Heart left ventricle (tissue), 16 donors: ENCODE measurements at regions not wholly inside any gene's neighbourhood (a gene's known extent, or its start where the extent isn't known, plus 50 kb on each side); places are given as distances from the start of the nearest gene placed in this dataset.
A peak's percentile ranks its signal among the peaks of the same experiment; 100 is the strongest.
"Not testable (repeated sequence)": the region's sequence is repeated elsewhere in the genome, so short reads cannot be mapped to it uniquely, and the experiment has no call there.

Experiments
- ATAC-seq, 4 donors: fragments of 200-7000 bp; cut with Tn5 transposase; one replicate each; pipeline ENCODE4 v1.9.1; 2020 to 2022; ENCODE audit warnings: moderate library complexity in 4 of 4, mild to moderate bottlenecking in 3 of 4, moderate number of reproducible peaks in 1 of 4
- DNase-seq, 5 donors: peaks; one replicate each; pipeline ENCODE4 v3.0.0-alpha.2; 2020
- H3K27ac ChIP-seq, 12 donors: fragments of 200-600 bp; sonication (generic) in 4 of 12; one replicate each; pipeline versions ENCODE4 v1.5.0 to v1.8.0; 2016 to 2022; ENCODE audit warnings: mild to moderate bottlenecking in 2 of 12
- H3K27me3 ChIP-seq, 9 donors: fragments of 200-600 bp; sonication (generic) in 2 of 9; one replicate each; pipeline versions ENCODE4 v1.5.1 to v1.8.0; 2016 to 2022; ENCODE audit warnings: mild to moderate bottlenecking in 3 of 9
- H3K36me3 ChIP-seq, 9 donors: fragments of 200-600 bp; sonication (generic) in 2 of 9; one replicate each; pipeline versions ENCODE4 v1.5.0 to v1.8.0; 2018 to 2022; ENCODE audit warnings: mild to moderate bottlenecking in 2 of 9
- H3K4me1 ChIP-seq, 12 donors: fragments of 200-600 bp; sonication (generic) in 4 of 12; one replicate each; pipeline versions ENCODE4 v1.5.0 to v1.8.0; 2016 to 2022; ENCODE audit warnings: mild to moderate bottlenecking in 3 of 12
- H3K4me3 ChIP-seq, 12 donors: fragments of 200-600 bp; sonication (generic) in 4 of 12; one replicate each; pipeline versions ENCODE4 v1.5.0 to v1.8.0; 2017 to 2022; ENCODE audit warnings: mild to moderate bottlenecking in 9 of 12, moderate library complexity in 4 of 12
- H3K9me3 ChIP-seq, 12 donors: fragments of 200-600 bp; sonication (generic) in 4 of 12; one replicate each; pipeline versions ENCODE4 v1.5.0 to v1.8.0; 2016 to 2022; ENCODE audit warnings: mild to moderate bottlenecking in 1 of 12
- POLR2A ChIP-seq, 2 donors: fragments of 450-650 bp; IDR thresholded peaks; one replicate each; pipeline ENCODE4 v1.6.1; 2017; ENCODE audit warnings: antibody characterized with exemption in 2 of 2, mild to moderate bottlenecking in 2 of 2, moderate library complexity in 2 of 2
- whole genome bisulfite sequencing, 4 donors: extraction: QIAGEN DNeasy Blood & Tissue Kit in 2 of 4; methylation state at CpG; one replicate each; pipeline versions ENCODE4 v1.1.5 to v1.1.7; 2013 to 2018; 5-methylcytosine and 5-hydroxymethylcytosine counted together
- intact Hi-C, 10 donors: fragments of 100-400 bp; cut with DNase I; formaldehyde crosslinking; loops; one replicate each; pipeline versions ENCODE4 v1.11.1 to v1.14.2; 2022
- TF ChIP-seq, protein P1 (sequence below), 12 donors: fragments of 200-600 bp; sonication (generic) in 4 of 12; IDR thresholded peaks; one replicate each; pipeline versions ENCODE4 v1.5.0 to v1.8.0; 2018 to 2022; ENCODE audit warnings: antibody characterized with exemption in 12 of 12, mild to moderate bottlenecking in 5 of 12
- donor health status: ischemic (EF 13 %, LVEDD 7.1; RV severe dilation, severe dysfunction).
- donor health status: healthy with polysubstance abuse.
- donor health status: DM: no; HTN: yes; CAD: no.
- donor health status: DM: no; HTN: no; CAD: no.
- donor health status: ischemic (EF 25% LVEDD 6.9; RV normal size, moderate dysfunction).
- donor health status: ischemic (EF 25% LVEDD 5.7; RV mildly dilated, moderate dysfunction).
- donor health status: healthy.
- donor health status: DM: yes; HTN: yes; CAD: no.
- donor health status: ischemic (EF 35%, LVEDD 5.7; RV mildly dilated, moderate dysfunction).
- donor health status: nonischemic (EF 11% LVEDD 7.7; RV severe dilation, severe dysfunction).
- donor health status: DM: yes; HTN: yes; CAD: no.
- donor health status: PGD.
- donor health status: ischemic (EF 29% LVEDD 5.4; RV normal size, mild dysfunction).
- donor health status: nonischemic (EF 23%, LVEDD 6.1; RV moderate dilation, normal function).

DNA sequence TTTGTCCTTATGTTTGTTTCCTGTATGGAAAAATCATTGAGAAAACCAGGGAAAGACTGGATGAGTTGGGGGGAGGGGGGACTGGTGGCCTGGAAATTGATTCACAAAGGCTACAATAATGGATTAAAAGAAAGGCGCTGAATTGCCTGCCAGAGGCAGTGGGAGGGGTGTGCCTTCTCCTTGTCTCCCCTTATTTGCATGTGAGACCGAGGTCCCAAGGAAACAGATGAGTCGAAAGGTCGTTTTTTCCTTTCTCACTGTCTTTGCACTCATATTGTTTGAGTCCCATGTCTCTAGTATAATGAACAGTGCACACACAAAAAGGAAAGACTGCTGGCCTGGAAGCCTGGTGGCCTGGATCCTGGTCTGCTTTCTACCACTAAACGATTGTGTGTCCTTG lies 86.6 kb upstream of the ZDHHC15 start:
- H3K27ac ChIP-seq: no peak overlapping the region
- no peaks in the 10 kb centered on the region for H3K9me3 ChIP-seq
- no peak for DNase-seq
- TF ChIP-seq POLR2A (IDR thresholded peaks at IDR 0.05): no peak
- TF ChIP-seq, protein P1, sequence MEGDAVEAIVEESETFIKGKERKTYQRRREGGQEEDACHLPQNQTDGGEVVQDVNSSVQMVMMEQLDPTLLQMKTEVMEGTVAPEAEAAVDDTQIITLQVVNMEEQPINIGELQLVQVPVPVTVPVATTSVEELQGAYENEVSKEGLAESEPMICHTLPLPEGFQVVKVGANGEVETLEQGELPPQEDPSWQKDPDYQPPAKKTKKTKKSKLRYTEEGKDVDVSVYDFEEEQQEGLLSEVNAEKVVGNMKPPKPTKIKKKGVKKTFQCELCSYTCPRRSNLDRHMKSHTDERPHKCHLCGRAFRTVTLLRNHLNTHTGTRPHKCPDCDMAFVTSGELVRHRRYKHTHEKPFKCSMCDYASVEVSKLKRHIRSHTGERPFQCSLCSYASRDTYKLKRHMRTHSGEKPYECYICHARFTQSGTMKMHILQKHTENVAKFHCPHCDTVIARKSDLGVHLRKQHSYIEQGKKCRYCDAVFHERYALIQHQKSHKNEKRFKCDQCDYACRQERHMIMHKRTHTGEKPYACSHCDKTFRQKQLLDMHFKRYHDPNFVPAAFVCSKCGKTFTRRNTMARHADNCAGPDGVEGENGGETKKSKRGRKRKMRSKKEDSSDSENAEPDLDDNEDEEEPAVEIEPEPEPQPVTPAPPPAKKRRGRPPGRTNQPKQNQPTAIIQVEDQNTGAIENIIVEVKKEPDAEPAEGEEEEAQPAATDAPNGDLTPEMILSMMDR (IDR thresholded peaks at IDR 0.05): no peak
- peaks cover 0 to 5% (median 0%) of the 10 kb centered on the region in 9 donors for H3K27me3 ChIP-seq
- no peaks in the 10 kb centered on the region for H3K4me1 ChIP-seq
- no peaks in the 10 kb centered on the region for H3K36me3 ChIP-seq
- H3K4me3 ChIP-seq: no peak overlapping the region
- 31 to 47% (median 41%) methylated on average over 5 of the region's 5 CpGs for WGBS, 4 donors
- intact Hi-C loops: loop anchor here in 3 of 10 donors (10.0 kb wide), 3 partner anchors 565 to 1755 kb away; partner anchors contain the start of gene XIST (in 1 of the 3)
- no peak for ATAC-seq

DNA sequence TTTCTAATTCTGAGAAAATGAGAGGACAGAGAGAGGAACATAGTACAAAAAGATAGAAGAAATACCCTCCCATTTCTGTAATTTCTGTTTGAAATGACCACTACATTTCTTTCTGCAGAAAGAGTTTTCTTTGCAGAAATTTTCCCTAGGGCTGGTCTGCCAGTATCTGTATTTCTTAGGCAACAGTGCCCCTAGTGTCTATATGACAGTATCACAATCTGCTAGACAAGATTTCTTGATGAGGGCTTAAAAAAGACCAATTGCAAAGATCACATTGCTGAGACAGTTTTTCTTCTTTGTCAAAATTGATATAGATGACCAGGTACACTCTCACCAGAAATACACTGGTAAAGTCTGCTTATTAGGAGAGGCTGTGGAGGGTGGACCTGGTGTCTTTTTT lies 81.0 kb upstream of the ZDHHC15 start:
- TF ChIP-seq, protein P1 (IDR thresholded peaks at IDR 0.05): peak; percentile 40 to 75 (median 64)
- TF ChIP-seq POLR2A (IDR thresholded peaks at IDR 0.05): no peak
- Histone ChIP-seq H3K27ac (no peak overlapping the region), H3K4me1 (no peaks in the 10 kb centered on the region), H3K9me3 (peaks cover 0 to 7% (median 0%) of the 10 kb centered on the region in 12 donors), H3K36me3 (no peaks in the 10 kb centered on the region), H3K27me3 (peaks cover 0 to 4% (median 0%) of the 10 kb centered on the region in 9 donors), H3K4me3 (no peak overlapping the region)
- intact Hi-C loops: loop anchor here in 3 of 10 donors (10.0 kb wide), 3 partner anchors 559 to 1749 kb away; partner anchors contain the start of gene XIST (in 1 of the 3)
- DNase-seq: no peak
- peak in 1 of 4 donors; percentile 46 for ATAC-seq

DNA sequence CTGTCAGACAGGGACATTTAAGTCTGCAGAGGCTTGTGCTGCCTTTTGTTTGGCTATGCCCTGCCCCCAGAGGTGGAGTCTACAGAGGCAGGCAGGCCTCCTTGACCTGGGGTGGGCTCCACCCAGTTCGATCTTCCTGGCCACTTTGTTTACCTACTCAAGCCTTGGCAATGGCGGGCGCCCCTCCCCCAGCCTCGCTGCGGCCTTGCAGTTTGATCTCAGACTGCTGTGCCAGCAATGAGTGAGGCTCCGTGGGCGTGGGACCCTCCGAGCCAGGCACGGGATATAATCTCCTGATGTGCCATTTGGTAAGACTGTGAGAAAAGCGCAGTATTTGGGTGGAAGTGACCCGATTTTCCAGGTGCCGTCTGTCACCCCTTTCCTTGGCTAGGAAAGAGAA lies 79.2 kb upstream of the ZDHHC15 start:
- not testable (repeated sequence) for H3K27me3 ChIP-seq, H3K4me3 ChIP-seq, H3K27ac ChIP-seq, DNase-seq, ATAC-seq, H3K36me3 ChIP-seq, H3K9me3 ChIP-seq, H3K4me1 ChIP-seq
- 85 to 98% (median 95%) methylated on average over 10 to 12 of the region's 12 CpGs for WGBS, 4 donors
- intact Hi-C loops: loop anchor here in 3 of 10 donors (10.0 kb wide), 3 partner anchors 557 to 1747 kb away; partner anchors contain the start of gene XIST (in 1 of the 3)

DNA sequence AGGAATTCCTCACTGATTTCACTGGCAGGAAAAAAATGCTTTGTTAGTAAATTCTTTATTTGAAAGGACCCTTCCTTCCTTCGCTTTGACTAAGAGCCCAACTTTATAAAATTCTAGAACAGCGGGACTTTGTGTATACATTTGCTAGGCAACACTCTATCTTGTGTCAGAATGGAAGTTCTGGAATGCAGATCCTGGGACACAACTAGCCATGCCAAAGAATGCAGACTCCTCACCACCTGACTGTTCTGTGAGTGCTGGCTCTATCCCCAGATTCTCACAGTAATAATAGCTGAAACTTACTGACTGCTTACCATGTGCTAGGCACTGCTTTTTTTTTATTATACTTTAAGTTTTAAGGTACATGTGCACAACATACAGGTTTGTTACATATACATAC lies 73.3 kb upstream of the ZDHHC15 start:
- WGBS, 4 donors: 19 to 40% (median 24%) methylated on average over 2 of the region's 2 CpGs
- Histone ChIP-seq H3K27ac (peak overlapping the region in 9 of 12 donors; percentile 22 to 77 (median 61)), H3K4me3 (no peak overlapping the region), H3K27me3 (no peaks in the 10 kb centered on the region), H3K36me3 (no peaks in the 10 kb centered on the region), H3K9me3 (peaks cover 0 to 3% (median 0%) of the 10 kb centered on the region in 12 donors), H3K4me1 (no peaks in the 10 kb centered on the region)
- no peak for TF ChIP-seq POLR2A (IDR thresholded peaks at IDR 0.05)
- TF ChIP-seq, protein P1 (IDR thresholded peaks at IDR 0.05): no peak
- peak in 4 of 5 donors; percentile 22 to 42 (median 32) for DNase-seq
- intact Hi-C loops: no loop called here
- ATAC-seq: peak; percentile 95 to 97 (median 96)

DNA sequence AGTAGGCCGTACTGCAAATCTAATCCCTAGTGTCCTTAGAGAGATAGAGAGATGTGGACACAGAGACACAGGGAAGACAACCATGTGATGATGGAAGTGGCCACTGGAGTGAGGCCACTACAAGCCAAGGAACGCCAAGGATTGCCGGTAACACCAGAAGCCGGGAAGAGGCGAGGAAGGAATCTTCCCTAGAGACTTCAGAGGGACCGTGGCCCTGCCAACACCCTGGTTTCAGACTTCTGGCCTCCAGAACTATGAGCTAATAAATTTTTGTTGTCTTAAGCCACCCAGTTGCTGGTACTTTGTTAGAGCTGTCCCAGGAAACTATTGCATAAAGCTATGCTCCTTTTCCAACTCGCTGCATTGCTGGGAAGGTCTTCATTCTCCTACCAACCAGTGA lies 70.3 kb upstream of the ZDHHC15 start:
- intact Hi-C loops, DNase-seq, H3K36me3 ChIP-seq, H3K27ac ChIP-seq, H3K27me3 ChIP-seq, H3K4me1 ChIP-seq, ATAC-seq, H3K9me3 ChIP-seq, H3K4me3 ChIP-seq: not testable (repeated sequence)
- WGBS, 4 donors: 77 to 89% (median 84%) methylated on average over 7 of the region's 7 CpGs
